Adipocyte (in vitro differentiated cells): ENCODE measurements at regions not wholly inside any gene's neighbourhood (a gene's known extent, or its start where the extent isn't known, plus 50 kb on each side); places are given as distances from the start of the nearest gene placed in this dataset.

Experiments used
- DNase-seq: peaks from one replicate; pipeline ENCODE4 v3.0.0-alpha.2; 2015; ENCODE audit warnings: low read depth
- H3K27me3 ChIP-seq: replicated peaks from 2 replicates; pipeline ENCODE4 v1.7.0; 2013; ENCODE audit warnings: mild to moderate bottlenecking, low read length, moderate library complexity; ENCODE audit not compliant: control insufficient read depth, insufficient read depth
- H3K36me3 ChIP-seq: 2 replicates; pipeline ENCODE4 v1.7.0; 2013; ENCODE audit warnings: low read length, mild to moderate bottlenecking, moderate library complexity; ENCODE audit not compliant: control insufficient read depth, insufficient read depth, severe bottlenecking
- H3K4me1 ChIP-seq: 2 replicates; pipeline ENCODE4 v1.7.0; 2013; ENCODE audit warnings: mild to moderate bottlenecking, low read length, moderate library complexity; ENCODE audit not compliant: control insufficient read depth, insufficient read depth
- H3K4me3 ChIP-seq: 2 replicates; pipeline ENCODE4 v1.7.0; 2013; ENCODE audit warnings: mild to moderate bottlenecking, low read length, moderate library complexity
- H3K9ac ChIP-seq: 2 replicates; pipeline ENCODE4 v1.7.0; 2013; ENCODE audit warnings: mild to moderate bottlenecking, low read length, moderate library complexity
- H3K9me3 ChIP-seq: 2 replicates; pipeline ENCODE4 v1.7.0; 2013; ENCODE audit warnings: mild to moderate bottlenecking, low read length, moderate library complexity; ENCODE audit not compliant: control insufficient read depth

DNA sequence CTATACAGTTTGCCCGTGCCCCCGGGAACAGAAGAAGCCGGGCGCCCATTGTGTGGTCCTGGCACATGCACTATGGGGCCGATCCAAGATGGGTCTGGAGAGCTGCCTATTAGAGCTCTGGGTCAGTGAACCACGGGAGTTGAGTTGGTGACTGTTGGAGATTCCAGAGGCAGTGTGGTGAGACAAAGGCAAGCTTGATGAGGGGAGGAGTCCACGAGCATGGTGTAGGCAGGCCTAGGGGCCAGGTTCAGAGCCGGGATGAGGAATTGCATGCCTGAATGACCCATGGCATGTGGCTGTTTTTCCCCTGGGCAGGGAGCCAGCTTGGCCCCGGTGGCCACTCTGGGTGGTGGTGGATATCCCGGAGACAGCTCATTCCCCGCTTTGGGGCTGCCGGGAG lies 84.4 kb upstream of the STC2 start:
- no peak overlapping the region for H3K9ac ChIP-seq
- peaks cover 13% of the 10 kb centered on the region for H3K4me1 ChIP-seq
- H3K36me3 ChIP-seq: no peaks in the 10 kb centered on the region
- no peak overlapping the region for H3K4me3 ChIP-seq
- H3K9me3 ChIP-seq: peaks cover 10% of the 10 kb centered on the region
- no peak for DNase-seq
- H3K27me3 ChIP-seq: no peaks in the 10 kb centered on the region

DNA sequence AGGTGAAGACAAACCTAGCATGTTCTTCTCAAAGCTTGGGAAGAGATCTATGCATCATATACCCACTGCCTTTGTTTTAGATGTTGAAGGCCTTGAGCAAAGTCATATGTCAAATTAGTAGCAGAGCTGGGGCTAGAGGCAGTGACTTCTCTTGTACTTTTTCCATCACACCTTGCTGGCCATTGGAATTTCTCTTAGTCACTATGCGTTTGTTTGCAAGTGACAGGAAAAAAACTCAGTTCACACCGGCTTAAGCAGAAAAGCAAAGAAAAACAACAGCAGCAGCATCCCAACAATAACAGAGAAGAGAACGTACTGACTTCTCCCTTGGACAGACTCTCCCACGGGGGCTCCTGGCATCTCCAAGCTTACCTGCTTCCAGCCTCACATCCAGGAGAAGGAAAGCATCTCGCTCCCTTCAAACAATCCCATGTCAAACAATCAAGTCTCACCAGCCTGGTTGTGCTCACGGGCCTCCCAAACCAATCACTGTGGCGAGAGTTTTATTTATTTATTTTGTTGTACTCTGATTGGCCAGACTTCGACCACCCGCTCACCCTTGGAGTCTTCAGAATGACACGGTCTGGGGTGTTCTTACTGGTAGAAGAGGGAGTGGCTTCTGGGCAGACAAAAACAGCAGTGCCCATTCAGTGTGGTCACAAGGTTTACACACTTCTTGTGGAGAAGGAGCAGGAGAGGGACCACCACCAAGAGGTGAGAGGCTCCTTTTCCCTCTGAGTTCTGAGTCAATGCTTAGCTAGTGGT lies 83.8 kb upstream of the STC2 start:
- no peak for DNase-seq

DNA sequence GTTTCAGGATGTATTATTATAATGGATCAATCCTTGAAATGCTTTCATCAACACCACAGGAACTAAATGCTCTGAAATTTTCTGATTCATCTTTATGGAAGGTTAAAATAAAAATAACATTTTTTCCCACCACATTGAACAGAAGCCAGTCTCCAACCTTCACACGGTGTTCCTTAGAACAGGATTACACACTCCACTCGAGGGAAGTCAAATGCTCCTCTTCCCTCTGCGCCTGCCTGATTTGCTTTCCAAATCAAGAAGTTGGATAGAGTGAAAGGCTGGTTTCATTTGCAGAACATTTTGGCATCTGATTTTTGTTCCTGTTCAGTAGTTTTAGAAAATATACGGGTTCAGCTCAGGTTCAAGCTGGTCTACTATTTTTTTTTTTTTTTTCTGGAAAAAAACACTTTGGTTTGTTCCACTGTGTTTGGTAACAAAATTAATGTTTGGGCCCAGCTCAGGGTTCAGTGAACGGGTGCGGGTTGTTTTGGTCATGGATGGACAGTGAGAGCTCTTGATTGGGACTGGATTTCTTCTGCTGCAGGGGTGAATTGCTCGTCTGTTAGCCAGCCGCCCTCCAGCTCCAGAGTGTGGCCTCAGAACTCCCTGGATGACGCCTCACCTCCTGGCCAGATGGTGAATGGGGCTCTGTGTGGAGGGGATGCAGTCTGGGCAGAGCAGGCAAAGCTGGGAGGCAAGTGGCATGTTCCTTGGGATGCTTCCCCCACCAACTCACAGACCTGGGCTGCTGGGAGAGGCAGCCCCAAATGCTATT lies 82.4 kb upstream of the STC2 start:
- Histone ChIP-seq H3K9ac (no peak overlapping the region), H3K9me3 (no peaks in the 10 kb centered on the region), H3K36me3 (no peaks in the 10 kb centered on the region), H3K27me3 (no peaks in the 10 kb centered on the region), H3K4me3 (no peak overlapping the region), H3K4me1 (peaks cover 13% of the 10 kb centered on the region)
- no peak for DNase-seq

More for the DNA sequence above, 83.8 kb upstream of the STC2 start:
- Histone ChIP-seq H3K4me3 (no peak overlapping the region), H3K27me3 (no peaks in the 10 kb centered on the region), H3K36me3 (no peaks in the 10 kb centered on the region), H3K4me1 (peaks cover 13% of the 10 kb centered on the region), H3K9ac (no peak overlapping the region), H3K9me3 (peaks cover 8% of the 10 kb centered on the region)

DNA sequence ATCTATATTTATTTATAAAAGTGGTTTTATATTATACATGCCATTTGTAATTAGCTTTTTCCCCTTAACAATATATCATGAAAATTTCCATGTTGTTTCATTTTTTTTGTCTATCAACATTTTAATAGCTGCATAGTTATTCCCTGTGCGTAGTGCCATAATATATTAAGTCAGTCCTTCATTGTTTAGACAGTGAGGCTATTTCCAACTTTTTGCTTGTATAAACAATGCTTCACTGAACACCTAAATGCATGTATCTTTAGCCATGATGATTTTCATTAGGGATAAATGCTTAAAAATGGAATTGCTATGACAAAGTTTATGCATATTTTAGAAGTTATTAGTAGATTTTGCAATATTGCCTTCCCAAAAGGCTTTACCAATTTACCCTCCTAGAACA lies 80.7 kb upstream of the STC2 start:
- Histone ChIP-seq H3K4me1 (peaks cover 13% of the 10 kb centered on the region), H3K27me3 (no peaks in the 10 kb centered on the region), H3K9ac (no peak overlapping the region), H3K9me3 (no peaks in the 10 kb centered on the region), H3K4me3 (no peak overlapping the region), H3K36me3 (no peaks in the 10 kb centered on the region)
- no peak for DNase-seq

DNA sequence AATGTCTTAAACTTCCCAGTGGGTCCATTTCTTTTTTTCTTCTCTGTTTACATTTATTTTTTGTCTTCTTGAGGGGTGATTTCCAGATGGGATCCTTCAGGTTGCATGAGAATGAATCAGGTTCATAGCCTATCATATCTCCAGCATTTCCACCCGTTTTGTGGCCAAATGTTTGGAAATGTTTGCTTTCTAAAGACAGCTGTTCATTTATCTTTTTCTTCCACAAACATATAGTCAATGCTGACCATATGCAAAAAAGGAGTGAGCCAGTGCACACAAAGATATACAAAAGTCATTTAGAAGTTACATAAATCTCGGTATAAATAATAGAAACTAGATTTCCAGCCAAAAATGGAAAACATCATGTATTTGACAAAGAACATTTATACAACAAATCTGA lies 71.6 kb upstream of the STC2 start:
- H3K4me1 ChIP-seq: peaks cover 19% of the 10 kb centered on the region
- H3K9ac ChIP-seq: no peak overlapping the region
- H3K36me3 ChIP-seq: no peaks in the 10 kb centered on the region
- H3K9me3 ChIP-seq: no peaks in the 10 kb centered on the region
- H3K27me3 ChIP-seq: no peaks in the 10 kb centered on the region
- no peak for DNase-seq
- H3K4me3 ChIP-seq: no peak overlapping the region

DNA sequence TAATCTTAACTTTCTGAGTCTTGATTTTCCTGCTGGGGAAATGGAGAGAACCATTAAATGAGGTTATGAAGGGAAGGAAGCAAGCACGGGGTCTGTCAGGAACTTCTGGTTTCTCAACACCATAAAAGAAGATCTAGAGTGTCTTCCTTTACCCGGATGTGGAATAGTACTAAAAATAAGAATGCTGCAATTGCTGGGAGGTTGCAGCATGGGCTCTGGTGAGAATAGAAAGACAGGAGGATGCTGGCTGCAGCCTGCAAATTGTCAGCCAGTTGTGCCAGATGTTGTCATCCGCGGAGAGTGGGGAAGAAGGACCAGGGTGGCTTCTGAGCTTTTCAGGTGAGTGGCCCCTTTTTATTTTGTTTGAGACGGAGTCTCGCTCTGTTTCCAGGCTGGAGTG lies 69.3 kb upstream of the STC2 start:
- Histone ChIP-seq H3K27me3 (no peaks in the 10 kb centered on the region), H3K9me3 (peaks cover 4% of the 10 kb centered on the region), H3K9ac (no peak overlapping the region), H3K36me3 (no peaks in the 10 kb centered on the region), H3K4me3 (no peak overlapping the region), H3K4me1 (peaks cover 22% of the 10 kb centered on the region)
- no peak for DNase-seq

DNA sequence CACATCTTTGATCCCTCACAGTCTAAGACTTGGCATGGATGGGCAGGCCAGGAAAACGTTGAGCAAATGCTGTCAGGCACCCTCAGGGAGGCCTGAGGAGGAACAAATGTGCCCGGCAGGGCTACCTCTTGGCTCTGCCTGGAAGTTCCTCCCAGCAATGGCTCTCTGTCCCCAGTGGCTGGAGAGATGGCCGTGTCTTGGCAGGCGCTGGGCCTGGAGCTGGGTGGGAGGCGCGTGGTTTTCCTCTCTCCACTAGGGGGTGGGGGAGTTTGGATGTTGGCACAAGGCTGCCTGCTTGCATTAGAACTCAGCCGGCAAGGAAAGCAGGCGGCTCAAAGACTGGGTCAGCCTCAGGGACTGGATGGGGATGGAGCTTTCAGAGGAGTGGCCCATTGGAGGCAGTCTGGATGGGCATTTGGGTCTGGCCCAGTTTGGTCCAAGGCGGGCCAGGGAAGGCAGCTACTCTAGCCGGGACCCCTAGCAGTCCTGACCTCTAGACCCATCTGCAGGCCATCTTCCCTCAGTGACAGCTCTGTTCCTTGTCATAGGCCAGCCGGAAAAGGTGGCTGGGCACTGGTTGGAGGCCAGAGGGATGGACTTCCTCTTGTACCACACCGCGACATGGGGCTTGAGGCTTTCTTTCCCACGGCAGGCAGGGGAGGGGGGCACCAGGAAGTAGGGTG lies 68.2 kb upstream of the STC2 start:
- Histone ChIP-seq H3K9ac (no peak overlapping the region), H3K9me3 (peaks cover 12% of the 10 kb centered on the region), H3K36me3 (no peaks in the 10 kb centered on the region), H3K4me3 (no peak overlapping the region), H3K4me1 (peaks cover 22% of the 10 kb centered on the region), H3K27me3 (no peaks in the 10 kb centered on the region)
- DNase-seq: no peak

DNA sequence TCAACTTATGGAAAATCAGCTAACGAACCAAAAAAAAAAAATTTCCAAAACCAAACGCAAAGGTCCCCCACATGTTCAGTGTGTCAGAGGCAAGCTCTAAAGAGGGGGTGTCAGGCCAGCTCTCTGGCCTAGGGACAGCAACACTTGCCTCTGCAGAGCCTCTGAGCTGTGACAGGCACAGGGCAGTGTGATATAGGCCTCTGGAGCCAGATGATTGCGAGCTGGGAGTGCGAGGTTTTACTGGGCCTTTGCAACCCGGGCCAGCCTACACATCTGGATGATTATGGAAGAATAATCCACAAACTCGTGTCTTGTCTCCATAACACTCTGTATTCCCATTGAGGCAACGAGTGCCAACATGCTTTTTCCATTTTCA lies 67.7 kb upstream of the STC2 start:
- peak overlapping the region; percentile 51 for H3K9ac ChIP-seq
- H3K9me3 ChIP-seq: peaks cover 12% of the 10 kb centered on the region
- H3K4me3 ChIP-seq: no peak overlapping the region
- no peaks in the 10 kb centered on the region for H3K36me3 ChIP-seq
- H3K4me1 ChIP-seq: peaks cover 22% of the 10 kb centered on the region
- no peaks in the 10 kb centered on the region for H3K27me3 ChIP-seq
- no peak for DNase-seq

DNA sequence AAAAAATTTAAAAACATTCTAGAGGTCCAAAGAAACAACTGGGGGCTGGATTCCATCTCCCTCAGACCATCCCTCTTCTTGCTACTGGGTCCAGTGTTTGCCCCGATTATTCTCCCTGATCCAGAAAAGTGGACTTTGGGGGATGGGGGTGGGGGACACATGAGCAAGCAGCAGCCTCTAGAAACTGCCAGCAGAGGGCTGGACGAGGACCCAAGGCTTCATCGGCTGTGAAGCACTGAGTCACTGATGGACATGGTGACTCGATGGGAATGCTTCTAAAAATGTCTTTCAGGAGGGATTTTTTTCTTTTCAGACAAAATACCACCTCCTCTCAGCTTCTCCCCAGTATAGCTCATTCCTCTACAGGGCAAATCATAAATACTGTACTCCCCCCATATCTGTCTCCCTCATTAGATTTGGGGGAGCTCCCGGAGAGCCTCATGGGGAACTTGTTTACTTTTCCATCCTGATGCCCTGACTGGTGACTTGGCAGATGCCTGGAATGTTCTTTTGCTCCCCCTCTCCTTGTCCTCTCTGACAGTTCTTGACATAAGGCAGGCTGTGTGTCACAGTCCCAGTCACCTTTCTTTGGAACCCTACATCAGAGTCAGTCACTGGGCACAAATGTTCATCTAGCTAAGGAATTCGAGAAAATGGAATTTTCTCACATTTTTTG lies 67.2 kb upstream of the STC2 start:
- DNase-seq: peak; percentile 61
- Histone ChIP-seq H3K4me3 (no peak overlapping the region), H3K9me3 (peaks cover 12% of the 10 kb centered on the region), H3K27me3 (peaks cover 3% of the 10 kb centered on the region), H3K9ac (peak overlapping the region; percentile 22), H3K36me3 (no peaks in the 10 kb centered on the region), H3K4me1 (peaks cover 22% of the 10 kb centered on the region)

DNA sequence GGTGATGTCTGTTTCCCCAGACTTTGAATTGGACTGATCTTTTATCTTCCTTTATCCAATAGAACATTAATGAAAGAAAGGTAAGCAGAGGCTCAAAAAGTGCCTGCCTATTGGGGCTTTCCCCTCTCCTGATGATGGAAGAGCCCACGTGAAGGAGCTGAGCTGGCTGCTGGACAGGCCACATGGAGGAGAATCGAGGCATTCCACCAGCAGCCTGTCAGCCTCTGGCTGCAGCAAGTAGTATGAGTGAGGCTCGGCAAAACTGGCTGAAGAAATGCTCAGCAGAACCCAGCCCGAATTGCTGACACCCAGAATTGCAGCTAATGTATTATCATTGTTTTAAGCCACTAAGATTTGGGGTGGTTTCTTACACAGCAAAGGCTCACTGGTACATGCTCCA lies 66.5 kb upstream of the STC2 start:
- Histone ChIP-seq H3K36me3 (no peaks in the 10 kb centered on the region), H3K9ac (no peak overlapping the region), H3K4me3 (no peak overlapping the region), H3K9me3 (peaks cover 12% of the 10 kb centered on the region), H3K4me1 (peaks cover 22% of the 10 kb centered on the region), H3K27me3 (peaks cover 4% of the 10 kb centered on the region)
- no peak for DNase-seq

DNA sequence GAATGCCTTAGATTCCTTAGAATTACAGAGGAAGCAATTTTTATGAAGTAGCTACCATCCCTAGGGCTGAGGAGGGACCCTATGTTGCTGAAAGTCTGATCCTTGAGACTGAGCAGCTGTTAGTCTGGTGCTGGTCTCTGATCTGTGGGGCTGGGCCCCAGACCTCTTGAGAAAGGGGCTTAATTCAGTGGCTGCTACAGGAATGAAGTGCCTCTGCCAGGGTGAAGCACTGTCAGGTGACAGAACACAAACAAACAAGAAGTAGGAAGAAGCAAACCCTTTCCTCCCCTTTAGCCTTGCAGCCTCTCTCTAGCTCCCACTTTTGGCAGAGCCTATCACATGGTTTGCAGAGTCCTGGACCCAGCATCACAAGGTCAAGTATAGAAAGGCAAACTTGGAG lies 64.0 kb upstream of the STC2 start:
- H3K27me3 ChIP-seq: peaks cover 4% of the 10 kb centered on the region
- DNase-seq: no peak
- H3K36me3 ChIP-seq: no peaks in the 10 kb centered on the region

More for the DNA sequence above, 64.0 kb upstream of the STC2 start:
- Histone ChIP-seq H3K9ac (no peak overlapping the region), H3K4me1 (peaks cover 19% of the 10 kb centered on the region), H3K9me3 (peaks cover 12% of the 10 kb centered on the region), H3K4me3 (no peak overlapping the region)
